Gastroesophageal sphincter (tissue), 3 donors: ENCODE measurements at regions not wholly inside any gene's neighbourhood (a gene's known extent, or its start where the extent isn't known, plus 50 kb on each side); places are given as distances from the start of the nearest gene placed in this dataset.

Experiments used
- CTCF ChIP-seq, 4 experiments: fragments of 200-600 bp in 2 of 4; fragments of 450-650 bp in 2 of 4; sonication (generic) in 1 of 4; IDR thresholded peaks; one replicate each; pipeline ENCODE4 v1.5.1; 2017 to 2019; ENCODE audit warnings: antibody characterized with exemption in 4 of 4, mild to moderate bottlenecking in 2 of 4, moderate library complexity in 2 of 4
- POLR2A ChIP-seq, 2 donors: fragments of 450-650 bp; IDR thresholded peaks; one replicate each; pipeline ENCODE4 v1.6.1; 2017; ENCODE audit warnings: antibody characterized with exemption in 2 of 2, mild to moderate bottlenecking in 2 of 2, moderate library complexity in 1 of 2

GRCh38 chr4:177105536-177105935 is 204.1 kb upstream of the NEIL3 start:
- TF ChIP-seq CTCF (IDR thresholded peaks at IDR 0.05) (no peak), POLR2A (IDR thresholded peaks at IDR 0.05) (no peak)
